ENCODE measurements at regions not wholly inside any gene's neighbourhood (a gene's known extent, or its start where the extent isn't known, plus 50 kb on each side); places are given as distances from the start of the nearest gene placed in this dataset.
"Not testable (repeated sequence)": the region's sequence is repeated elsewhere in the genome, so short reads cannot be mapped to it uniquely, and the experiment has no call there.

DNA sequence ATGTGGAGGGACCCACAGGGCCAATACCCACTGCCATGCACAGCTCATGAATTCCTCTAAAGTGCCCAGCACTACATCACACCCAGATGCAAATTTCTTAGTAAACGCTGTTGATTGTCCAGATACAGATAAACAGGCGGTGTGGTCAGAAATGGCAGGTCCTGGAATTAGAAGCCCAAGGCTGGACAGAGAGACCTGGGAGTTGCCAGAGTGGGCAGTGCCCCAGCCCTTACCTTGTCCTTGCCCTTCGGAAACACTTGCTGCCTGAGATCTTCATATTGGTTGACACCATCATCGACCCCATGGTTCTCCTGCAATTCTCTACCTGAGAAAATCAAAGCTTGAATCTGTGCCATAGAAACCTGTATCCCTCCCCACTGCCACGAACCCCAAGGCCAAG, 149.3 kb upstream of the ETV3 start:
- no peak for DNase-seq

DNA sequence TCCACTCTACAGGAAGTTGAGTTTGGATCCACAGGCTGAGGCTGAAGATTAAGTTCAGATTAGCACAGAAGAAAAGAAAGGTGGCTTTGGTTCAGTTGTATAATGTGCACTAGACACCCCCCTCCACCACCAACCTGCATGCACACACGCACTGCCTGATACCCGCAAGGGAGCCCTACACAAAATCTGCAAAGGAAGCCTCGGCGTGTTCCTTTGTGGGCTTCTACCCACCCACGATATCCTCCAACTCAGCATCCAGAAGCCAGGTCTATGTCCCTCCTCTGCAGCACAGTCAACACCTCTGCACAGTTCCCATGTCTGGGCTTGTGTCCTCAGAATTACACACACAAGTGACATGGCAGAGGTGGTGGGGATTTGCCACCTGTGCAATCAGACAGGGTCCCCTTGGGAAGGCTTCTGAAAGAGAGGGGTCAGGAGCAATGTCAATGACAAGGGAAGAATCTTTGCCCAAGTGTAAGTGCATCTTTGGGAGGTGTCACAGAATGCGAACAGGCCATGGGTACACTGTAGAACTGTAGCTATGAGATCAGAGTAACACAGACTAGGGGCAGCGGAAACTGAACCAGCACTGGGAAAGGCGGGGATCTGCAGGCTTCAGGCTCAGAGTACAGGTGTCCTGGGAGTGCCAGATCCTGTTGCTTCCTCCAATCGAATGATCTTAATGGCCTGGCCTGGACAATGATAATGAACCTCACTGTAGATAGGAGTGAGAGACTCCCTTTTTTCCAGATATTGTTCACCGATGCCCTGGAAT, 148.6 kb upstream of the ETV3 start:
- DNase-seq: no peak

DNA sequence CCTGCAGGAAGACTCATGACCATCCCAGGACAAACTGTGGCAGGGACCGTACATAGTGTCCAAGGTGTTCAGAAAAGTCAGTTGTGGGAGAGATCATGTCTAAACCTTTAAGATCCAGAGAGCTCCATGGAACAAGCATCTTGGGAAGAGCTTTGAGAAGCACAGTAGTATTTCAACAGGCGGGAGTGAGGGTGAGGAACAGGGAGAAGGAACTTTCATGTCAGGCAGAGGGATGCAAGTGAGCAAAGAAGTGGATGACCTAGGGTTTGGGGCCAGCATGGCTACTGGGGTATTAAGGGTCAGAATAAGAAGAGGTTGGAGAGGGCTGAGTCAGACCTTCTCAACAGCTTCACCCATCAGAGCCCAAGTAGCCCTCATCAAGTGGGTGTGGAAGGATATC, 147.9 kb upstream of the ETV3 start:
- DNase-seq: no peak

DNA sequence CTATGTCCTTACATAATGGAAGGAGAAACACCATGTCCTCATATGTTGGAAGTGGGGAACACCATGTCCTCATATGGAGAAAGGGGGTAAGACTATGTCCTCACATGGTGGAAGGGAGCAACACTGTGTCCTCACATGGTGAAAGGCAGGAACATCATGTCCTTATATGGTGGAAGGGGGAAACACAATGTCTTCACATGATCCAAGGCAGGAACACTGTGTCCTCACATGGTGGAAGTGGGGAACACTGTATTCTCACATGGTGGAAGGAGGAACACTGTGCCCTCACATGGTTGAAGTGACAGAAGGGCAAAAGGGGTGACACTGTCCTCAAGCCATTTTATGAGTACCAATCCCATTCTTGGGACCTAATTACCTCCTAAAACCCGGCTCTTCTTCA, 146.3 kb upstream of the ETV3 start:
- DNase-seq: no peak

DNA sequence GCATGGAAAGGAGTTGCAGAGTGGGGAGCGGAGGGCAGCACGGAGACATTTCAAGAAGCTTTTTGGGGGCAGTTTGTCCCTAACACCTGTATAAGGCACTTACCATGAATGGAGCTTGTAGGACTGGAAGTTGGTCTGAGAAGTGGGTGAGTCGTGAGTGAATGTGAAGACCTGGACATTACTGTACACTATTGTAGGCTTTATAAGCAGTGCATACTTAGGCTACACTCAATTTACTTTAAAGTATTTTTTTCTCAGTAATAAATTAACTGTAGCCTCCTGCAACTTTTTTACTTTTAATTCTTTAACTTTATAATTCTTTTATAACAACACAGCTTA, 141.6 kb upstream of the ETV3 start:
- DNase-seq: no peak

DNA sequence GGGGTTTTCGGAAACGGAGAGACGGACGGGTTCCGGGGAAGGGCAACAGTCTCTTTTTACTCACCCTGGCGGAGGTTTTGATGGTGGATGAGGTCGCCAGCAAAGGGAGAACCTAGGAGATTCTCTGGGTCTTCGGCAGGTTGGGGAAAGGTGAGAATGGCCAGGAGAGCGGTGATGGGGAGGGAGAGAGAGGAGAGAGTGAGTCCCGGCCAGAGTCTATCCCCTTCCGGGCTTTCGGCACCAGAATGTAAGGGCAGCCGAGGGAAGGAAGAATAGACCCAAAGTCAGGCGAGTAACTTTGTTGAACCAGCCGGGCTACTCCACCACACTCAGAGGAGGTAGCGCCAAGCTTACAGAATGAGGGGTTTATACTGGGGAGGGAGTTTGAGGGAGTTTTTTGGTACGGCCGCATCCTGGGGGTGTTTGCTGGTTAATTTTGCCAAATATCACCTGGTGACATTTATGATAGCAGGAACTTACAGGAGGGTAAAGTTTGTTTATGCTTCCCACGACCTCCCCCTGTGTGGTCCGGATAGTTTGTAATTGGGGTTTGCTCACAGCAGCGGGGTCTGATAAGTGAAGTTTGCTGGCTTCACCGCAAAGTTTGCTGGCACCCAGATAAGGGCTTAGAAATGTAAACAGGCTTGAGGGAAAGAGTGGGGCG, 141.1 kb upstream of the ETV3 start:
- DNase-seq: no peak

DNA sequence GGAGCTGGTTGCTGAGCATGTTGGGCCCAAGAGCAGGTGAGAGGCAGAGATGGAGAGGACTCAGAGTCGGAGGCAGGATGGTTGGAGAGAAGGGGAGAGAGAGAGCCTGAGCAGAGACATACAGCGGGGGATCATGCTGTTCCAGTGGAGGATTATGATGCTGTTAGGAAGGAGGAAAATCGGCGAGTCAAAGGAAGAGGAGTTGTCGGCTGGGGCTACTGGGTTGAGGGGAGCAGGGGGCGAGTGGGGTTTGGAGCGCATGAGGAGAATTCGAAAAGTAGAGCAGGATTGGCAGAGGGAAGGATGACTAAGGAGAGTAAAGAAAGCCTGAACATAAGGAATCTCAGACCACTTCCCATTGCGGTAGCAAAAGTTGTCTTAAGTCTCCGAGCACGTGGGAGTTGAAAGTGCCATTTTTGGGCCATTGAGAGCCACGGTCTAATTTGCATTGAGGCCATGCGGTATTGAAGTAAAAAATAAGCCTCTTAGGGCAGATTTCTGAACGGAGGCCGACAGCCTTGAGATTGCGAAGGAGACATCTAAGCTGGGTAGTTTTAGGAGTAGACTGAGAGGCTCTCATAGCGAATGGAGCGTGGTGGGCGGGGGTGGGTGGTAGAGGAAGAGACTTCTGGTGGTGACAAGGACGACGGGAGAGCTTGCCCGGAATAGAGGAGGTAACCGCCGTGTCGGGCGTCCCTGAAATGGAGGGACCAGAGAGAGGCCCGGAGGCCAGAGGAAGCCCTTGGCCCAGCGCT, 140.4 kb upstream of the ETV3 start:
- DNase-seq: no peak

DNA sequence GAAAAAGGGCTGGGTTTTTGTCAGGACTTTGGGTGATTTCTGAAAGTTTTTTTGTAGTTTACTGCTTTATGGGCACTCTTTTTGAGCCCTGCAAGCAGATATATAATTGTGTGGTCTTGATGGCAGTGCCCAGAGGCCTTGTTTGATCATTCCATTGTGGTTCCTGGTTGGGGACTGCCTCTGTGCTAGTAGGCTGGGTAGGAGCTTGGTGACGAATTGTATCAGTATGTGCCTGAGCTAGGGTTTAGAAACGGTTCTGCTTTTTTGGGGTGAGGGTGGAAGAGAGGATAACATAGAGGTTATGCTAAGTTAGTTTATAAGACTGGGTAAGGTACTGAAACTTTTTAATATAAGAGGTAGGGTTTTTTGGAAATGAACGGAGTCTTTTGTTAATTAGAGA, 139.7 kb upstream of the ETV3 start:
- DNase-seq: no peak

DNA sequence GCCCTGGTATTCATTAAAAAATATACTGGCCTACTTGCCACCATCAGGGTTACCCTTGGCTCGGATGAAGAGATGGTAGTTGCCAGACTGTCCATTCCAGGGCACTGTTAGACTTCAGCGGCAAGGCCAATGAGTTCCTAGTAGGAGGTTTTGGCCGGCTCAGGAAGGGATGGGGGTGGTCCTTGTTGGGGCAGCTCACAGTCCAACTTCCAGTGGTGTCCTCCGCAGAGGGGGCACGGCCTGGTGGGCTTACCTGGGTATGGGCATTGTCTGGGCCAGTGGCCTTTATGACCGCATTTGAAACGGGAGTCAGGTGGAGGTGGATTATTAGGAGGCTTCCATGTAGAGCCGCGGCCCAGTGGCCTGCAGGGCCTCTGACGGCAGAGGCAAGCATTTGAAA, 139.1 kb upstream of the ETV3 start:
- no peak for DNase-seq

DNA sequence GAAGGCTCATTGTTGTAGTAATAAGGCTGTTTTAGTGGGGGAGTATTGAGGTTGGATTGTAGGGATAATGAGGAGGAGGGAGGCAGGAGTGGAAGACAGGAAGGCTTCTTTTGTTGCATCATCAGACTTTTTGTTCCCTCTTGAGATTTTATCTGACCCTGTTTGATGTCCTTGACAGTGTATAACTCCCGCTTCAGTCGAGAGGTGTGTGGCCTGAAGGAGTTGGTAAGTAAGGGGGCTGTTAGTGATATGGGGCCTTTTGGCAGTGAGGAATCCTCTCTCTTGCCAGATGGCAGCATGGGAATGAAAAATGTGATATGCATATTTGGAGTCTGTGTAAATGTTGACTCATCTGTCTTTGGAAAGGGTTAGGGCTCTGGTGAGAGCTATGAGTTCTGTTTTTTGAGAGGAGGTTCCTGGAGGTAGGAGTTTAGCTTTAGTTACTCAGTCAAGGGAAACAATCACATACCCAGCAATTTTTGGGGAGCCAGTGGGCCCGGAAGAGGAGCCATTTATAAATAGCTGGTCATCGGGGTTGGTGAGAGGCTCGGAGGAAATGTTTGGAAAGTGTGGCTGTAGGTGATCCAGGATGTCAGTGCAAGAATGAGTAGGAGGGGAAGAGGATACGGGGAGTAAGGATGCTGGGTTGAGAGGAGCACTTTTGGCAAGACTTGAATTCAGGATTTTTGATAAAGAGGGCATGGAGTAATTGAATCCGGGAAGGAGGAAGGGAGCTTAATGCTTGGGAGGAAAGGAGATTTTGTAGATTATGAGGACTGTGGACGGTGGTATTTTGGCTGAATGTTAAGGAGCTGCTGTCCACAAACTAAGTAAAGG, 136.7 kb upstream of the ETV3 start:
- DNase-seq: no peak

DNA sequence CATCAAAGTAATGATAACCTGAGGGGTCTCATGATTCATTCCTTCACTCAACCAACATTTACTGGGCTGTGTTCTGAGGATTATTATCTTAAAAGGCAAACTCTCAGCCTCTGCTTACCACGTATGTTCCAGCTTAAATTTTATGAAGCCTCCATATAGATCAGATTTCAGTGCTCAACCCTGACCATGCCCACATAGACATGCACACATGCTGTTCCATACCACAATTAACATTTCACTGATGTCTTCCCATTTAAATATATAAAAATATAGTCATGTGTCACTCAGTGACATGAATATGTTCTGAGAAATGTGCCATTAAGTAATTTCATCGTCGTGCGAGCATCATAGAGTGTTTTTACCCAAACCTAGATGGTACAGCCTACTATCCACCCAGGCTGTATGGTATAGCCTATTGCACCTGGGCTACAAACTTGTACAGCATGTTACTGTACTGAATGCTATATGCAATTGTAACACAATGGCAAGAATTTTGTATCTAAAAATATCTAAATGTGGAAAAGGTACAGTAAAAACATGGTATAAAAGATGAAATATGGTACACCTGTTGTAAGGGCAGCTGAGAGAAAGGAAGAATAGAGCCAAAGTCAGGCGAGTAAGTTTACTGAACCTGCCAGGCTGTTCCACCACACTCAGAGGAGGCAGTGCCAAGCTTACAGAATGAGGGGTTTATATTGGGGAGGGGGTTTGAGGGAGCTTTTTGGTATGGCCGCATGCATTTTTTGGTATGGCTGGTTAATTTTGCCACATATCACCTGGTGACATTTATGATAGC, 134.7 kb upstream of the ETV3 start:
- no peak for DNase-seq

DNA sequence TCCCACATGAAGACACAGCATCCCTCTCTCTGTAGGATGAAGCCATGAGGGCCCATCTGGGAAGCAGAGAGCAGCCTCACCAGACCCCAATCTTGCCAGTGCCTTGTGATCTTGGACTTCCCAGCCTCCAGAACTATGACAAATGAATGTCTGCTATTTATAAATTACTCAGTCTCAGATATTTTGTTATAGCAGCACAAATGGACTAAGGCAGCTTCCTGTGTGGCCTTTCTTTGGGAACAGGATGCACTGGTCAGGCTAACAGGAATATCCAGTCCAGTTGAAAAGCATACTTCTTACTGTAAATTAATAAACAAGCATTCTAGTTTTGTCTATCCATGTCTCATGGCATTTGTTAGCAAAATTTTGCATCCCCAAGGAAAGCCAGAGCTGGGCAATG, 134.1 kb upstream of the ETV3 start:
- DNase-seq: no peak

DNA sequence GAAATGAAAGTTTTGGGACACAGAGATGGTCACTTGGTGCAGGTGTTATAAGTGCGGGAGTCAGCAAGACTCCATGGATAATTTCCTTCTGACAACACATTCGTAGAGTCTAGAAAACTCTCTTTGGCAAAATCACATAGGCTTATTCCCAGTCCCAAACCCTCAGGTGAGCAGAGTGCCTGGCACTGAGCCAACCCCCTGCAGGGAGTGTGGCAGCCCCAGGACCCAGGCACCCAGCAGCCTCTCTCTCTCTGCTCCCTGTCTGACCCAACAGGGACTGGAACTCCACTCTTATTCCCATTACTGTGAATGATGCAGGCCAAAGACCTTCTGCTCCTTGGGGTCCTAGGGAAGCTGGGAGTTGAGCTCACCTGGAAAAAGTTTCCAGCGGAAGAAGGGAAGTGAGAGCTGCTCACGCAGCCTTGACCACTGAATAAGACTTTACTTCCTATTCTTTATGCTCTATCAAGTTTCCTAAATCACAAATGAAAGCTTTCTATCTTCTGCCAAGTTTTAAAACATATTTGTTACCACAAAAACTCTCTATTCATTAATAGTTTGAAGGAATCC, 132.6 kb upstream of the ETV3 start:
- peak; percentile 6 for DNase-seq

DNA sequence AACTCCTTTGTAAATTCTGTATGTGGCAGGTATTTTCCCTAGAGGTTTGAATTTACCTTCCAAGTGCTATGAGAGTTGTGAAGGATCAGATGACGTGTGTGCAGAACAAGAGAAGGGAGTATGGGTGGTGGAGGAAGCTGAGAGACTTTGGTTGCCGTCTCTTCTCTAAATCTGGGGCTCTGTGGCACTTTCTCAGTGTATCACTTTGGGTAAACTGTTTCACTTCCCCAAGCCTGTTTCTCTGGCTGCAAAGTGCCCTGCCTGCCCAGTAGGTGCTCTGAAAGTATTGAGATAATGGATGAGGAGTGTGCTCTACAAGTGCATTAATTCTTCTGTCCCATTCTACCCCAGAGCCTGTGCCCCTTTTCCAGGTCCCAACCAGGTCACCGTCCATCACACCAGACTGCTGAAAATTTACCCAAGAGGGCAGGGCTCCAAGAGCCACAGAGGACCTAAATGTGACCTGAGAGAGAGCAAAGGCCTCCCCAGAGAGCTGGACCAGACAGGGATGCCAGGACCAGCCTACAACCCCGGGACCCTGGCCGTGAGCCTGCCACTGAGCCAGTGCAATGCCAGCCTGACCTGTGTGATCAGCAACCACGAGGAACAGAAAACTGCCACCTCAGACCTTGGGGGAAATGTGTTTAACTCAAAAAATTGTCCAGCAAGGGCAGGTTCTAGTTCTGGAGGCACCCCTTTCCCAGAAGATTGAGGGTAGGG, 131.6 kb upstream of the ETV3 start:
- DNase-seq: no peak

DNA sequence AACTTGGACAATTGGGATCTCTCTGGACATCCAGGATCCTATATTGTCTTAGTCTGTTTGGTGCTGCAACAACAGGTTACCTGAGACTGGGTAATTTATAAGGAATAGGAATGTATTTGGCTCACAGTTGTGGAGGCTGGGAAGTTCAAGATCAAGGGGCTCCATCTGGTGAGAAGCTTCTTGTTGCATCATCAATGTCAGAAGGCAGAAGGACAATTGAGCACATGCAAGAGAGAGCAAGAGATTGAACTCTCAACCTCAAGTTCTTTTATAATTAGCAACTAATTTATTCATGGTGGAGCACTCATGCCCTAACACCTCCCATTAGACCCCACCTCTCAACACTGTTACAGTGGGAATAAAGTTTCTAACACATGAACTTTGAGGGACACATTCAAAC, 124.7 kb upstream of the ETV3 start:
- DNase-seq: no peak

DNA sequence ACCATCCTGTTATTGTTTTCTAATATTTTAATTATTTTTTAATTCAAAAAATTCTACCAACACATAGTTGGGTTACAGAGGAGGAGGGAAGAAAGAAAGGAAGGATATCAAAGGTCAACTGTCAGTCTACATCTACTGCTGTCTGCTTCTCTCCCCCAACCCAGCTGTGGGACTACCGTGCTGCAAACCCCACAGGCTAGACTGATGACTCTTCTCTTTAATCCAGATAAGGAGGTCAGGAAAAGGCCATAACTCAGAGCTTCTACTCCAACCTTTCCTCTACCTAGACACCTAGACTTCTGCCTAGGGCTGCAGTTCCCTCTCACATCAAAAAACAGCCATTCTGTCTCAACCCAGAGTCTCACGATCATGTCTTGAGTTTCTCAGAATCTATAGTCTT, 124.2 kb upstream of the ETV3 start:
- DNase-seq: no peak

DNA sequence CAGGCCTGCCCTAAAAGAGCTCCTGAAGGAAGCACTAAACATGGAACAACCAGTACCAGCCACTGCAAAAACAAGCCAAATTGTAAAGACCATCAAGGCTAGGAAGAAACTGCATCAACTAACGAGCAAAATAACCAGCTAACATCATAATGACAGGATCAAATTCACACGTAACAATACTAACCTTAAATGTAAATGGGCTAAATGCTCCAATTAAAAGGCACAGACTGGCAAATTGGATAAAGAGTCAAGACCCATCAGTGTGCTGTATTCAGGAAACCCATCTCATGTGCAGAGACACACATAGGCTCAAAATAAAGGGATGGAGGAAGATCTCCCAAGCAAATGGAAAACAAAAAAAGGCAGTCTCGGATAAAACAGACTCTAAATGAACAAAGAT, 117.7 kb upstream of the ETV3 start:
- not testable (repeated sequence) for DNase-seq

DNA sequence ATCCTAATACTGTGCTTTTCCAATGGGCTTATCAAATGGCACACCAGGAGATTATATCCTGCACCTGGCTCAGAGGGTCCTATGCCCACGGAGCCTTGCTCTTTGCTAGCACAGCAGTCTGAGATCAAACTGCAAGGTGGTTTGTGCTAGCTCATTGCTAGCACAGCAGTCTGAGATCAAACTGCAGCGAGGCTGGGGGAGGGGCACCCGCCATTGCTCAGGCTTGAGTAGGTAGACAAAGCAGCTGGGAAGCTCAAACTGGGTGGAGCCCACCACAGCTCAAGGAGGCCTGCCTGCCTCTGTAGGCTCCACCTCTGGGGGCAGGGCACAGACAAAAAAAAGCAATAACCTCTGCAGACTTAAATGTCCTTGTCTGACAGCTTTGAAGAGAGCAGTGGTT, 116.0 kb upstream of the ETV3 start:
- not testable (repeated sequence) for DNase-seq

DNA sequence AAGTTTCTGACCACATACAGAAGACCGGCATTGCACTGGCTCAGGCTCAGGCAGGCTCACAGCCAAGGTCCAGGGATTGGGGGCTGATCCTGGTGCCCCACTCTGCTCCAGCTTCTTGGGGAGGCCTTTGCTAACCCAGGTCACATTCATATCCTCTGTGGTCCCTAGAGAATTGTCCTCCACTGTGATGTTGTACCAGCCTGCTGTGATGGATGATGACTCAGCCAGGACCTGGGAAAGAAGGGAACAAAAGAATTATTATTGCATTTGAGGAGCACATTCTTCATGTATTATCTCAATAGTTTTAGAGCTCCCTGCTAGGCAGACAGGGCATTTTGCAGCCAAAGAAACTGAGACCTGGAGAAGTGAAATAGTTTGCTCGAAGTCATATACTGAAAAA, 114.3 kb upstream of the ETV3 start:
- DNase-seq: no peak

DNA sequence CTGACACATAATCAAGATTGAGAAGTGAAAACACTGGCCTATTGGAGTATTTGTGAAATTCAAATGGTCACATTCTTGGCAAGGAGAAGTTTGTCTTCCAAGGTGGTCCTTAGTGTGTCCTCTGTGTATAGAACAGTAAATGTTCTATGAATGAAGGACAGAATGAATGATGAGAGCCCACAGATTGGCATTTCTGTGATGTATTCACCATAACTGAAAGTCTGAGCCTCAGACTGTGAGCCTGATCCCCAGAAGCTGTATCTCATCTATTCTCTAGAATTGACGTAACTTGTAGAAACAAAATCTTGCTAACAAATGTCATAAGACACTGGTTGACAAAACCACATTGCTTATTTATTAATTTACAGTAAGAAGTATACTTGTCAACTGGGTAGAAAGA, 111.5 kb upstream of the ETV3 start:
- DNase-seq: no peak

DNA sequence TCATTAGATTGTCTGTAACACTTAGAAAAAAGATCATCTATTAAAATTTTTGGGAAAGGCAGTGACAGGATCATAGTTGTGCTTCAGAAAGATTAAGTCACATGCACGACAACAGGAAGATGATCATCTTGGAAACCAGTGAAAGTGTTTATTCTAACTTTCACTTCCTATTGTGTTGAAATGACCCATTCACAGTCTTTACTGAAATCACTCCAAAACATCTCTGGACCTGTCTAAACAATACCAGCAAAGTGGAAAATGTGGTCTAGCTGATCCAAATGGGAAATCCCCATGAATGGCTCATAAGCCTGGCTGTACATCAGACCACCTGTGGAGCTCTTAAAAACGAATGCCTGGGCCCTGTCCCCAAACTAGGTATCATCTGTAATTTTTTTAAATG, 111.1 kb upstream of the ETV3 start:
- no peak for DNase-seq

DNA sequence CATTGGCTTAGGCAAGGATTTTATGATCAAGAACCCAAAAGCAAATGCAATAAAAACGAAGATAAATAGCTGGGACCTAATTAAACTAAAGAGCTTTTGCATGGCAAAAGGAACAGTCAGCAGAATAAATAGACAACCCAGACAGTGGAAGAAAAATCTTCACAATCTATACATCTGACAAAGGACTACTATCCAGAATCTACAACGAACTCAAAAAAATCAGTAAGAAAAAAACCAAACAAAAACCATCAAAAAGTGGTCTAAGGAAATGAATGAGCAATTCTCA, 109.5 kb upstream of the ETV3 start:
- DNase-seq: not testable (repeated sequence)
